A549 (cell line): ENCODE measurements at regions not wholly inside any gene's neighbourhood (a gene's known extent, or its start where the extent isn't known, plus 50 kb on each side); places are given as distances from the start of the nearest gene placed in this dataset.

Experiments used
- BHLHE40 ChIP-seq: IDR thresholded peaks from 2 replicates; pipeline ENCODE4 v1.6.1; 2012; ENCODE audit warnings: low read depth, low read length, inconsistent platforms
- CEBPB ChIP-seq, 2 experiments: fragments of >200 bp in 1 of 2; sonication (Bioruptor Twin) in 1 of 2; formaldehyde crosslinking in 1 of 2; IDR thresholded peaks; 2 replicates each; pipeline ENCODE4 v1.6.1; 2012 to 2016
- CHD2 ChIP-seq: fragments of 150-350 bp; IDR thresholded peaks from 2 replicates; pipeline ENCODE4 v1.6.1; 2014; ENCODE audit warnings: low read length; ENCODE audit not compliant: partially characterized antibody
- MYC ChIP-seq: IDR thresholded peaks from 2 replicates; pipeline ENCODE4 v1.6.1; 2012; ENCODE audit warnings: mild to moderate bottlenecking, inconsistent platforms, low read length, improper control_type of control experiment, borderline replicate concordance
- TF ChIP-seq, protein P1 (sequence below): fragments of 450-650 bp; IDR thresholded peaks from 2 replicates; pipeline ENCODE4 v1.6.1; 2014; ENCODE audit warnings: antibody characterized with exemption
- TF ChIP-seq, protein P2 (sequence below): fragments of >200 bp; sonication (Bioruptor Twin); formaldehyde crosslinking; IDR thresholded peaks from 3 replicates; pipeline ENCODE4 v1.5.1; 2016

DNA sequence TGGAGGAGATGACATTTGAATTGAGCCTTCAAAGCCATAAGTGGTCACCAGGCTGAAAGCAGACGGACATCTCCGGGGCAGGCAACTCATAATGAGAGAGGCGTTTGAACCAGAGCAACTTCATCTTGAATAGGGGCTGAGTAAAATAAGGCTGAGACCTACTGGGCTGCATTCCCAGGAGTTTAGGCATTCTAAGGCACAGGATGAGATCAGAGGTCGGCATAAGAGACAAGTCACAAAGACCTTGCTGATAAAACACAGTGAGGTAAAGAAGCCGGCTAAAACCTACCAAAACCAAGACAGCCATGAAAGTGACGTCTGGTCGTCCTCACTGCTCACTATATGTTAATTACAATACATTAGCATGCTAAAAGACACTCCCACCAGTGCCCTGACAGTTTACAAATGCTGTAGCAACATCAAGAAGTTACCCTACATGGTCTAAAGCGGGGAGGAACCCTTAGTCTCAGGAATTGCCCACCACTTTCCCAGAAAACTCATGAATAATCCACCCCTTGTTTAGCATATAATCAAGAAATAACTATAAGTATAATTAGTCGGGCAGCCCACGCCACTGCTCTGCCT is 194.7 kb upstream of the SOX4 start:
- TF ChIP-seq, protein P1, sequence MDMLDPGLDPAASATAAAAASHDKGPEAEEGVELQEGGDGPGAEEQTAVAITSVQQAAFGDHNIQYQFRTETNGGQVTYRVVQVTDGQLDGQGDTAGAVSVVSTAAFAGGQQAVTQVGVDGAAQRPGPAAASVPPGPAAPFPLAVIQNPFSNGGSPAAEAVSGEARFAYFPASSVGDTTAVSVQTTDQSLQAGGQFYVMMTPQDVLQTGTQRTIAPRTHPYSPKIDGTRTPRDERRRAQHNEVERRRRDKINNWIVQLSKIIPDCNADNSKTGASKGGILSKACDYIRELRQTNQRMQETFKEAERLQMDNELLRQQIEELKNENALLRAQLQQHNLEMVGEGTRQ: no peak
- TF ChIP-seq, protein P2, sequence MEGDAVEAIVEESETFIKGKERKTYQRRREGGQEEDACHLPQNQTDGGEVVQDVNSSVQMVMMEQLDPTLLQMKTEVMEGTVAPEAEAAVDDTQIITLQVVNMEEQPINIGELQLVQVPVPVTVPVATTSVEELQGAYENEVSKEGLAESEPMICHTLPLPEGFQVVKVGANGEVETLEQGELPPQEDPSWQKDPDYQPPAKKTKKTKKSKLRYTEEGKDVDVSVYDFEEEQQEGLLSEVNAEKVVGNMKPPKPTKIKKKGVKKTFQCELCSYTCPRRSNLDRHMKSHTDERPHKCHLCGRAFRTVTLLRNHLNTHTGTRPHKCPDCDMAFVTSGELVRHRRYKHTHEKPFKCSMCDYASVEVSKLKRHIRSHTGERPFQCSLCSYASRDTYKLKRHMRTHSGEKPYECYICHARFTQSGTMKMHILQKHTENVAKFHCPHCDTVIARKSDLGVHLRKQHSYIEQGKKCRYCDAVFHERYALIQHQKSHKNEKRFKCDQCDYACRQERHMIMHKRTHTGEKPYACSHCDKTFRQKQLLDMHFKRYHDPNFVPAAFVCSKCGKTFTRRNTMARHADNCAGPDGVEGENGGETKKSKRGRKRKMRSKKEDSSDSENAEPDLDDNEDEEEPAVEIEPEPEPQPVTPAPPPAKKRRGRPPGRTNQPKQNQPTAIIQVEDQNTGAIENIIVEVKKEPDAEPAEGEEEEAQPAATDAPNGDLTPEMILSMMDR: no peak
- TF ChIP-seq MYC (no peak), BHLHE40 (no peak), CEBPB (IDR thresholded peaks at IDR 0.05) (no peak), CHD2 (no peak)
